GM19452 (cell line): ENCODE measurements at regions not wholly inside any gene's neighbourhood (a gene's known extent, or its start where the extent isn't known, plus 50 kb on each side); places are given as distances from the start of the nearest gene placed in this dataset.

ENCODE experiments used
- ATAC-seq: cut with Tn5 transposase; IDR thresholded peaks from one replicate; pipeline ENCODE4 v1.9.1; 2021; ENCODE audit not compliant: unreplicated experiment

DNA sequence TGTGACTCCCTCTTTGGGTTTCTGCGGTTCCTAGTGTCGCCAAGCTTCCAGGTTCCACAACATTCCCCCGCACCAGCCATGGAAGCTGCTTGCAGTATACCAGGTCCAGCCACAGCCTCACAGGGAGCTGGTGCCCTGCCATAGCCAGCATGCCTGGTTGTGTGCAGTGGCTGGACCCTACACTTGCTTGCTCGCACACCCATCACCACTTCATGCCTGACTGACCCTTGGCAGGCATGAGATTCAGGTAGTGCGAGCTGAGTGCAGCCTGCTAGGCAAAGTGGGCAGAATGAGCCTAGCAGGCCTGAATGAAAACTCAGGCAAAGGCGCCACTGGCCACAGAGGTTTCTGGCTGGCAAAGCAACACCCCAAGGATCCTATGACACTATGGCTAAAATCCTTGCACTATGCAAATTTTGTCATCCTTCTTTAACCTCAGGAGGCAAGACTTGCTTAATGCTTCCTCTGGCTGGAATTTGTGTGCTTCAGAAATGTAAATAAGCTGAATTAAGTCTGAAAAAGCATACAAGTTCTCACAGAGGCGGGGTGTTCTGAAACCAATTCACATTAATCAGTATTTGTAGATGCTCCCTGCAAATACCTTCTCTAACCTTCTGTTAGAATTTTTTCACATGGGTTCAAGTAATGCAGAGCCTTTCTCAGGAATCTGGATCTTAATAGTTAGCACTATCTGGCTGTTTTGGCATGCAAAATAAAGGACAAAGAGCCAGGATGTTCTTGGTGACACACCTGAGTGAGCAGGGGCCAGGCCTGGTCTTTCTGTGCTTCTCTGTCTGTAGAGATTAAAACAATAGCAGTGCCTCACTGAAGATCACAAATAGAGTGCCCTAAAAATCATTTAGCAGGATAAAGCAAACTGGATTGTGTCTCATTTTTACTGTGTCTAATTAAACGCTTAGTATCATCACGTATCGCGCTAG, 256.9 kb downstream of the GPATCH2 start:
- no peak for ATAC-seq

DNA sequence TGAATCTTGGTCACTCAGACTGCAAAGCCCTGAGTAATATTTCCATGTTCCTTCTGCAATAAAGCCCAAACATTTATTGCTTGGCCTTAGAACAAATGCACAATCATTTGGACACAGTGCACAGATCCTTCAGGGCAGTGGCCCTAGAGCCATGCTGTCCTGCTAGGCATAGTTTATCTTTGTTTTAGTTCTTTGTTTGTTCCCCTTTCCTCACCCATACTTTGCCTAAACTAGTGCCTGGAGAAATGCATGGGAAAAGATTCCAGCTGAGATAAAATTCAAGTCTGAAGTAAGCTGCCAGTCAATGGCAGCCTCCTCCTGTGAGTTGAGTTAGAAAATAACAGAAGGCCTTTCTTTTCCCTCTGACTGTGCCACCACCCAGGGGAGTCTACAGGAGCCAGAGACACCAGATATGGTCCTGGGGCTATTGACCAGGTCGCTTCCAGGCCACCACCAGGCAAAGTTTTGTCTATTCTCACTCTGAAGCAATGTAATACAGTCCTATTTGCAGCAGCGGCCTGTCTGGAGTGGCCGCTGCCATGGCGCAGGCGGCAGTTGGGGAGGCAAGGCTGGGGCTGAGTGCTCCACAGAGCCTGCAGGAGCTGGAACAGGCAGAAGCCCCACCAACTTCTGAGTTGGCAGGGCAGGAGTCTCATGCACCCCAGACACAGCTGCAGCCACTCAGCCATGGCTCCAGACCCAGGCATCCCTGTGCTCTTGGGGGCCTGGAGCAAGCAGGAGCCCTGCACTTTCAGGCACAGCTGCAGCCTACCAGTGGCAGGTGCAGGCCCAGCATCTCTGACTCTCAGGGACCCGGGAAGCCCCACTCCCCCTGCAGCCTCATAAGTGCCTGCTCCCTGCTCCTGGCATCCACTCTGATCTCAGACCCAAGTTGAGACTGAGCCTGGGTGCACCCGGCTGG, 258.6 kb downstream of the GPATCH2 start:
- ATAC-seq, result no peak

DNA sequence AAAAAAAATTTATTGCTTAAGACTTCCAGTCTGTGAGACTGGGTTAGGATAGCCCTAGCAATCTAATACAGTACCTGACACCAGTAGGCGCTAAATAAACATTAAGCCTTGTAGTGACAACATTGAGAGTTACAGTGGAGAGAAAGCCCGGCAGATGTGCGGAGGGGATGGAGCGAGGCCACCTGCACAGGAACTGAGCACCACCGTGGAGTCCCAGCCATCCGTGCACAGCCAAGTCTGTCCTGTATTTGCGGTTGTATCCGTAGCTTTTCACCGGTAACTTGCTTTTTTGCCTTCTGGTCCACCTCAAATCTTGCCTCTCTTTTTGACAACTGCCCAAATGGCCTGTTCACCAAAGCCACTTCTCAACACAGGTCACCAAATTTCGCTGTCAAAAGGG, 260.1 kb downstream of the GPATCH2 start:
- ATAC-seq, result no peak

DNA sequence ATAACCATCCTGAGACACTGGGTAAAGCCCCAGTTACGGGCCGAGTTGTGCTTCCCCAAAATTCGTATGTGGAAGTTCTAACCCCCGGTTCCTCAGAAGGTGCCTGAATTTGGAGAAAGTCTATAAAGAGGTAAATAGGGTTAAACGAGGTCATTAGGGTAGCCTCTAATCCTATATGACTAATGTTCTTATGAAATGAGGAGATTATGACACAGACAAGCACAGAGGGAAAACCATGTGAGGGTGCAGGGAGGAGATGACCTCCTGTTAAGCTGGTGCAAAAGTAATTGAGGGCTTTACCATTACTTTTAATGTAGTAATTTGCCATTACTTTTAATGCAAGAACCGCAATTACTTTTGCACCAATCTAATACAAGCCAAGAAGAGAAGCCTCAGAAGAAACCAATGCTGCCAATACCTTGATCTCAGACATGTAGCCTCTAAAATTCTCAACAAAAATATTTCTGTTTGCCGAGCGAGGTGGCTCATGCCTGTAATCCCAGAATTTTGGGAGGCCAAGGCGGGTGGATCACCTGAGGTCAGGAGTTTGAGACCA, 260.8 kb downstream of the GPATCH2 start:
- no peak for ATAC-seq

DNA sequence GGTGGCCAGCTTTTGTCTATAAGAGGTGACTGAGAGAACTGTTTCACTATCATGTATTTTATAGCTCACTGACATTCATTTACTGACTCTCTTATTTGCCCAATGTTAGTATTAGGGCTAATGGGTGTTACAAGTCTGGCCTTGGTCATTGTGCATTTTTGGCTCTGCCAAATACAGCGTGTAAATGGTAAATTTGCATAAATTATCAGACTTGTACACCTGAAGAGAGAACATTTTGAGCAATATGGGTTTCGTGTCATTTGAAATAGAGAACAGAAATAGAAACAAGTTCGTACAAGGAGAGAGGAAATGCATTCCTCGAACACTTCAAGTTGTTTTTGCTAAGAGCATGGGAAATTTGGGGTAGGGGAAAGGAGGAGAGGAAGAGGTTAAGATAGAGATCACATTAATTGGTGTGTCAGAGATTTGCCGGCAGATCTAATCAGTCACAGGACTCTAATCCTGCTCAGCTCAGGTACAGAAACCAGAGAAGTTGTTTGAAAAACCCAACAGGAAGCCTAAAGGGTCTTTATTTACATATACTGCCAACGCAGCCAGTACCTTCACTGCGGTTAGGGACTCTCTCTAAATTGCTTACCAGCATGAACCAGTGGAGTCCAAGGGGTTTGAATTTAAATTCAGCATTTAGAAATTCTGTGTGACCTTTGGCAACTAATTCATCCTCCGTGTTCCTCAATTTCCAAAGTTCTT, 261.5 kb downstream of the GPATCH2 start:
- peak; percentile 88 for ATAC-seq

DNA sequence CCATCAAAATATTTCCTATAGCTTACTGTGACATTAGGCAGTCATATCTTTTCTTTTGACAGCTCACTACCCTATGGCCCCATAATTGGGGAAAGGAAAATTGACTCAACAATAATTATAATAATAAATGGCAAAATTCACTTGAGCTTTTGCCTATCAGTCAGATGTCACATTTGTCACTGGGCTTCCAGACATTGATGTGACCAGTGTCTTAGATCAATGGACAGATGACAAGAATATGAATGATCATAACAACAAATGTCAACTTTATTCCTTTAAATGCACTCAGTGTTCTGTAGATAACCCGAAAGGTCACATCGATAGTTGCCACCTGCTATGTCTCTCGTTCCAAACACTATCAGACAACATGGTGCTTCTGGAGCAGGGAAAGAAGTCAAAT, 266.7 kb downstream of the GPATCH2 start:
- no peak for ATAC-seq

DNA sequence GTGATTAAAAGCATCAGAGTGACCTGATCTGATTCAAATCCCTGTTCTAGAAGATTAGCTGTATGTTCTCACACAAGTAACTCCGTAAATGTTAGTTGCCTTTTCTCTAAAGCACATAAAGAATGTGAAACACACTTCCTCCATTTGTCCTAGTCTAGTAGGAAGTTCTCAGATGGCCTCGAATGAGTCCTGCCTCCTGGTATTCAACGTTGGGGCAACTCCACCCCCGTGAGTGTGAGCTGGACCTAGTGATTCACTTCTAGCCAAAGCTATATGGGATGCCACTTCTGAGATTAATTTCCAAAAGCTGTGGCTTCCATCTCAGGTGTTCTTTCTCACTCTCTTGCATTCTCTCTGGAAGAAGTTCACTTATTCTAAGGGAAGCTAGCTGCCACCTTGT, 267.6 kb downstream of the GPATCH2 start:
- no peak for ATAC-seq

DNA sequence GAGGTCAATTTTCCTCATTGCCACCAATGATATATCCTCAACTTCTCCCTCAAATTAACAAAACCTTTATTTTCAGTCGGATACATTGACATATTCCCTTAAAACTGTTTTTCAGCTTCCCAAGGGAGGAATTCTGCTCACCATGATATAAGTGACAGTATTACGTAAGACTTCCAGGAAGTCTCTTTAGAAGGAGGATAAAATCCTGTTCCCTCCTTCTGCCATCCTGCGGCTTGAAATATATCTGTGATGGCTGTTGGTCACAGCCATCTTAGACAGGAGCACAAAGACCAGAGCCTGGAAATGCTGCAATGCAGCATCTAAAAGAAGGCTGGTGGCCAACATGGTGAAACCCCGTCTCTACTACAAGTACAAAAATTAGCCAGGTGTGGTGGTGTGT, 270.4 kb downstream of the GPATCH2 start:
- no peak for ATAC-seq

DNA sequence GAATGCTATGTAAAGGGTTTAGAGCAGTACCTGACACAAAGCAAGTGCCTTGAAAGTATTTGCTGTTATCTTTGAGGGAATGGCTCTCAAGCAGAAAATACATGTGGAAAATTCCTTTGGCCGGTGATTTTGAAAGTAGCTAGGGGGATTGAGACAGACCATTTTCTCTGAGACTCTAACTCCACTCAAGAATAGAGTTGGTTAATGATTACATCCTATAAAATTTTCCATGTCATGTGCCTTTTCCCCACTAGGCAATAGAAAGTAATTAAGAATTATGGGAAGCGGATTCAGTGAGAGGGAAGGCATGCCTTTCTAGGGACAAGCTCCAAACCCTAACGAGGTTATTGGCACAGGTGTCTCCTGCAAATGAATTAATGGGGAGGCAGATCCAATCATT, 276.0 kb downstream of the GPATCH2 start:
- ATAC-seq, result no peak

DNA sequence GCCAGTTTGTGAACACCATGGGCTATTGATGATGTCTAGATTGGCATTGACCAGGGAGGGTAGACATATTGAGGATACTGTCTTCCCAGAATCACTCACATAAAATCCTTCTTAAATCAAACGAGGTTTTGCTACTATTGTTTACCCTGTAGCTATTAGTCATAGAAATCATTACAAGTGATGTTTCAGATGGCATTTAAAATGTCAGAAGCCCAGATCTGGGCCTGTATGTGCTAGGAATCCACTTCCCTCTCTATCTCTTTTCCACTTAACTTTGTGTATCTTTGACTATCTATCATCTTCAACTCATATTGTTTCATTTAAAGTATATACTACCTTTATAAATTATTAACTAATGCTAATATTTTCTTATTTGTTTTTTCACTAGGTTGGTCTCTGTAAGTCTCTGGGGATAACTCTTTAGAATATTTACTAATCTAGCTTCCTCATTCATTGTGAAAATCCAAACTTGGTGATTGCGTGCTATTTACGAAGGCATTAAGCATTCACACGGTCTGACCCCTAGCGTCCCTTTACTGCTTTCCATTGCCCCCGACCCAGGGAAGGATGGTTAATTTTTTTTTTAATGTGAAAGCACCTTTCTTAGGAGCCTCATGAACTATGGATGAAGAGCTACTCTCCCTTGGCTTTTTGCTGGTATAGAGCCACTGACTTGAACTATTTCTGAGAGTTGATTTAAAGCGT, 281.8 kb downstream of the GPATCH2 start:
- no peak for ATAC-seq

DNA sequence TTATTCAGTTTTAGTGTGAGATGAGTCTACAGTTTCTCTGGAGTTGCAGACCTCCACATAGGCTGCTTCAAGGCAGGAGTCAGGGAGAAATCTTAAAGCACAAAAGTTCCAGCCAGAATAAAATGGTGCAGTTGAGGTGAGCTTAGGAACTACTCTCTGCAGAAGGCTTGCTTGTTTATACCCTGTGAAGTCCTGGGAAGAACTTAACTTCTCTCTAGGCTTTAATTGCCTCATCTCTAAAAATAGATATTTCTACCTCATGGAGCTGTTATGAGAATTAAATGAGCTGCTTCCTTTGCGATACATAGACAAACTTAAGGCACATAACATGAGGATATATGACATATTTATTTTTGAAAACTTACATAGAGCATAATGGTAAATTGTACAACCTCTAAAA, 286.2 kb downstream of the GPATCH2 start:
- no peak for ATAC-seq

DNA sequence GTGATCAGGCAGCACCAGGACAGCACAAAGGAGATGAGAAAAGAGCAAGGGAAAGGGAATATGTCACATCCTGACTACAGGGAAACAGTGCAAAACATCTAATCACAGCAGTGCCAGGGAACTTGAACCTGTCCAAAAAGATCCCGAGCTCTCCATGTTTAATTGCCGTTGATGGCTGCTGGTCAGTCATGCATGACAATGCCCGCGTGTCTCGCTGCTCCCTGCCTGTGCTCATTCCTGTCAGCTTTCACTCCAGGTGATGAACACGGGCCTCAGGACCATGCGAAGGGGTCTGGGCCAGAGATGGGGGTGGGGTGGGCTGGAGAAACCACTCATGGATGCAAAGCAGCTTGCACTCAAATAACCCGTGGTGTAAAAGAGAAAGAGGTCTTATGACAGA, 287.0 kb downstream of the GPATCH2 start:
- no peak for ATAC-seq

DNA sequence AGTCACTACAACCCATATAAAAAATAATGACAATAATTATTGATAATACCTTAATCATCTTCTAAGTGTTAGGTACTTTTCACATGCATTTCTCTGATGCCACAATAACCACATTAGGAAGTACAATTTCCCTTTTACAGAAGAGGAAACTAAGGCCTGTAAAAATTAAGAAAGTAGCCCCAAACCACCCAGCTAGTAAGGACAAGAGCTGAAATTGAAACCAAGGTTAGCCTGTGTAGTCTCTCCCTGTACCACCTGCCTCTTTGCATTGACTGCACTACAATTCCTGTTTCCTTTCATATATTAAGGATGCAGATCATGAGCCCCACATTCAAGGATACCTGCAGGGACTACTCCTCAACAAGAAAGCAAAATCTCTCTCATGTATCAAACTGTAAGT, 288.8 kb downstream of the GPATCH2 start:
- ATAC-seq, result peak; percentile 56

DNA sequence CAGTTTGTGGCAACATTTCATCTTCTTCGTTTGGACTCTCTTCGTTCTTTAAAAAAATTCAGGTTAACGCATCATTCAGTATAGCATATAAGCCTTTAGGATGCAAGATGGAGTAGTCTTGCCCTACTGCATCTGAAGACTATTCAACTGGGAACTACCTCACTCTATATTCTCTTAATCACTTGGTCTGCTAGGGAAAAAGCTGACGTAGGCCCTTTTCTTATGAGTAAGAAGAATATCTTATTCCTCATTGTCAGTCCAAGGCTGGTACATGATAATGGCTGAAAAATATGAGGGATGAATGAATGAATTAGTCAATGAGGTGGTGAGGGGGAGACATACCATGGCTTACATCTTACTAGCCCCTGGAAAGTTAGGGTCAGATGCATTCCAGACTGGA, 294.2 kb downstream of the GPATCH2 start:
- no peak for ATAC-seq

DNA sequence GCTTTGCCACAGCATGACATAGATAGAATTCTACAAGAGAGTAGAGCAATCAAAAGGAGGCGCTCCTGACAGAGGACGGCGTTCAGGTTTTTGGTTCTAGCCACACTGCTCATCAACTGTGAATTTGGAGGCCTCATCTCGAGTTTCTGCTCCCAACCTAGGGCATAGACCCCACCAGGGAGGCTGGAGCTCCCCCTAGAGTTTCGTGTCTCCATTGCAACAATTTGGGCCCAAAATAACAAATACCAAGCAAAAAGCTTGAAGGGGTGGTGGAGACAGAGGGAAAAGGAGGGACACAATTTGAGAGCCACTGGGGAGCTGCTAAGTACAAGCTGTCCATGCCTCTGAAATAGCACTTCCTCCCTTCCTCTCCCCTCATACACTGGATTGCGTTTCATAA, 297.0 kb downstream of the GPATCH2 start:
- peak; percentile 58 for ATAC-seq

DNA sequence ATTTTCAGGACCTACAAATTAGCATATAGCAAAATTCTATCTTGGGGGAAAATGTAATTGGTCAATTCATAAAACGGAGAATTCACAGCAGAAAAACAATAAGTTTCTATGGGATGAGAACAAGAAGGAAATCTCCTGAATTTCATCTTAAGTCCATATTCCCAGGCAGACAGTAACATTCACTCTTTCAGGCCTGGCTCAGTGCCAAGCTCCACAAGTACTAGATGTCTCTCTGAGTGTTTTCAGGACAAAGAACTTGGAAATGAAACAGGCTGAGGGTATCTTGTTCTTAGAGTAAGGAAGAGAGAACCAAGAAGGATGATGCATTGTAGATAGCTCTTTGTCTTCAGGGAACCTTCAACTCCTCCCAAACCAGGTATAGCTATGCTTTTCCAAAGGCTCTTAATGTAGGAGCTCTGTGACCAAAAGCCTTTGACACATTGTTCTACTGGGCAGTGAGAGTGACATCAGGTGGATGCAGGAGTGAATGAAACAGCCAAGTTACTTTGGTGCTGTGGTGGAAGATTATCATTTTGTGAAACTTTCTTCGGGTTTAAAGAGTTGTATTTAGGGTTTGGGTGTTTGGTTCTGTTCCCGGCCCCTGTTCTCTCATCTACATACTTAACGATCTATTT, 298.3 kb downstream of the GPATCH2 start:
- ATAC-seq, result no peak

DNA sequence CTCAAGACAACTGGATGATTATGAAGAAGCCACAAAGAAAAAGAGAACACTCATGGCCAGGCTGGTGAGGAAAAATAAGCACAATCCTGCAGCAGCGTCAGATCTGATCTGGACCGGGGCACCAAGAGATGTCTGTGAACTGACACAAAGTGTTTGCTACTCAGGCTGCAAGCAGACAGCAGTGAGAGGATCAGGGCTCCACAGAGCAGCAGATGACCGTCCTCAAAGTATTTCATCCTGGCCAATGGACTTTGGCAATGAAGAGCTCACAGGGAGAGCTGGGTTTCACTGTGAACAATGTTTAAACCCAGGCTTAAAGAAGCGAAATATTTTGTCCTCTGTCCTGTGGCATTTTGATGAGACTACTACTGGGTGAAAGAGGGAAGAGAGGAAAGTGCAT, 299.2 kb downstream of the GPATCH2 start:
- ATAC-seq, result no peak

DNA sequence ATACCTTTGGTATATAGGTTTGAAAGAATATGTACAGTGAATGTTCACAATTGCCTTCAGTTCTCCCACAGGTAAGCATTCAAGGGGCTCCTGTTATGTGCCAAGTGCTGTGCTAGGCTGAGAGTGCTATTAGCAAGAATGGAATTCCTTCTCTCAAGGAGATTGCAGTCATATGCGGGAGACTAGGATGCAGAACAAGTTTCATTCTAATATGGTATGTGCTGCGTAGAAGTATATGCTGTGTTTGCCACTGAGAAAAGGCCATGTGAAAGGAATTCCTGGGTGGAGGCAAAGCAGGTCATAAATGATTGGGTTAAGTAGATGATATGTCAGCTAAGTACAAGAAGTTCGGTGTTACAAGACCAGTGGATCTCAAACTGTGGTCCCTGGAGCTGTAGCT, 303.0 kb downstream of the GPATCH2 start:
- ATAC-seq, result no peak

DNA sequence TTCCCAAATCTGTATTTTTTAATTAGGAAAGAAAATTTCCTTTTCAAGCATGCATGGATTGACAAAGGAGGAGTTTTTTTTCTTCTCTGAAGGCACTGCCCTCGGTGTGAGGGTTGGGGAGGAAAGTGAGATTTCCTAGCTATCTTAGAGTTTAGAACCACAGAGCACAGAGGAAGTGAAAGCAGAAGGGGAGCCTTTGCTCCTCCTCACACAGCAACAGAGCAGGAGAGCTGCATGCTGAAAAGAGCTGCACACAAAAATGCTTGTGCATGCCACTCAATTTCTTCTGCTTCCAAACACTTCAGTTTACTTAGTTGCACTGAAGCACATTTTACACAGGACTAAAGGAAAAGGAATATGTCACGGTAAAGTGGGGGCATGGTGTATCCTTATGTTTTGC, 308.1 kb downstream of the GPATCH2 start:
- peak; percentile 98 for ATAC-seq

DNA sequence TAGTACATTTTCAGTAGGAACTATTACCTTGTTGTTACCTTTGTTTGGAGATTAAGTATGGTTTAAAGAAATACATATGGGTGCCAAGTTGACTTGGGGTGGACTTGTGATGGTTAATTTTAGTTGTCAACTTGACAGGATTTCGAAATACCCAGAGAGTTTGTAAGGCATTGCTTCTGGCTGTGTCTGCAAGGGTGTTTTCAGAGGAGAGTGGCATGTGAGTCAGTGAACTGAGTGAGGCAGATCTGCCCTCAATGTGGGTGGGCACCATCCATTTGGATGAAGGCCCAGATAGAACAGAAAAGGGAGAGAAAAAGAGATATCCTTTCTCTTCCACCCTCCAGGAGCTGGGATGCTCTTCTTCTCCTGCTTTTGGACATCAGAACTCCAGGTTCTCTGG, 315.5 kb downstream of the GPATCH2 start:
- no peak for ATAC-seq
